OCI-LY3 (cell line): ENCODE measurements at regions not wholly inside any gene's neighbourhood (a gene's known extent, or its start where the extent isn't known, plus 50 kb on each side); places are given as distances from the start of the nearest gene placed in this dataset.

Experiments used
- H2AFZ ChIP-seq: fragments of 200-600, 300-600 bp; shearing (Covaris generic); 2 replicates; pipeline ENCODE4 v1.6.0; 2014; ENCODE audit warnings: antibody characterized with exemption, low read depth, low read length
- H3K27ac ChIP-seq: fragments of 200-600, 300-600 bp; sonication (generic); 2 replicates; pipeline ENCODE4 v1.5.1; 2014; ENCODE audit warnings: mild to moderate bottlenecking, low read length, moderate library complexity, mixed read lengths
- H3K27me3 ChIP-seq: fragments of 200-600, 300-600 bp; sonication (generic); 2 replicates; pipeline ENCODE4 v1.6.1; 2014; ENCODE audit warnings: low read depth, low read length, mixed read lengths
- H3K36me3 ChIP-seq: fragments of 200-600, 300-600 bp; sonication (generic); replicated peaks from 2 replicates; pipeline ENCODE3; 2014; ENCODE audit warnings: low read depth, low read length, mixed read lengths
- H3K4me1 ChIP-seq: fragments of 300-600, 200-600 bp; sonication (generic); 2 replicates; pipeline ENCODE4 v1.6.1; 2014; ENCODE audit warnings: low read length, mixed read lengths
- H3K4me2 ChIP-seq: fragments of 200-600, 300-600 bp; sonication (generic); 2 replicates; pipeline ENCODE4 v1.6.1; 2014; ENCODE audit warnings: low read length, mixed read lengths
- H3K4me3 ChIP-seq: fragments of 300-600, 200-600 bp; sonication (generic); 2 replicates; pipeline ENCODE4 v1.5.1; 2014; ENCODE audit warnings: antibody characterized with exemption, mild to moderate bottlenecking, low read length, moderate library complexity
- H3K79me2 ChIP-seq: fragments of 300-600, 200-600 bp; shearing (Covaris generic); 2 replicates; pipeline ENCODE4 v1.6.1; 2014; ENCODE audit warnings: mild to moderate bottlenecking, low read length, mixed read lengths
- H3K9ac ChIP-seq: fragments of 300-600, 200-600 bp; shearing (Covaris generic); 2 replicates; pipeline ENCODE4 v1.6.0; 2014; ENCODE audit warnings: mild to moderate bottlenecking, low read length, moderate library complexity
- H3K9me3 ChIP-seq: fragments of 200-600, 300-600 bp; shearing (Covaris generic); 2 replicates; pipeline ENCODE4 v1.6.1; 2014; ENCODE audit warnings: low read length, mixed read lengths; ENCODE audit not compliant: insufficient read depth
- H4K20me1 ChIP-seq: fragments of 200-600, 300-600 bp; sonication (generic); 2 replicates; pipeline ENCODE4 v1.6.1; 2016; ENCODE audit warnings: low read length, mixed read lengths; ENCODE audit not compliant: insufficient read depth
- EZH2phosphoT487 ChIP-seq: fragments of 200-600 bp; shearing (Covaris generic); IDR thresholded peaks from 2 replicates; pipeline ENCODE4 v1.6.1; 2018; ENCODE audit warnings: antibody characterized with exemption, mixed run types, low read depth
- TF ChIP-seq, protein P1 (sequence below): fragments of 200-600, 300-600 bp; sonication (generic); IDR thresholded peaks from 2 replicates; pipeline ENCODE4 v1.5.1; 2014; ENCODE audit warnings: antibody characterized with exemption, low read length, low read depth

GRCh38 chr6:21772884-21773575, 179.5 kb downstream of the SOX4 start:
- H3K9me3 ChIP-seq, result no peaks in the 10 kb centered on the region
- H3K9ac ChIP-seq, result no peak overlapping the region
- no peaks in the 10 kb centered on the region for H4K20me1 ChIP-seq
- H3K4me2 ChIP-seq, result no peak overlapping the region
- no peaks in the 10 kb centered on the region for H3K36me3 ChIP-seq
- H3K27ac ChIP-seq, result no peak overlapping the region
- no peak overlapping the region for H2AFZ ChIP-seq
- no peaks in the 10 kb centered on the region for H3K27me3 ChIP-seq
- no peak overlapping the region for H3K4me3 ChIP-seq
- H3K4me1 ChIP-seq, result no peaks in the 10 kb centered on the region
- no peaks in the 10 kb centered on the region for H3K79me2 ChIP-seq
- TF ChIP-seq EZH2phosphoT487, result no peak
- TF ChIP-seq, protein P1, sequence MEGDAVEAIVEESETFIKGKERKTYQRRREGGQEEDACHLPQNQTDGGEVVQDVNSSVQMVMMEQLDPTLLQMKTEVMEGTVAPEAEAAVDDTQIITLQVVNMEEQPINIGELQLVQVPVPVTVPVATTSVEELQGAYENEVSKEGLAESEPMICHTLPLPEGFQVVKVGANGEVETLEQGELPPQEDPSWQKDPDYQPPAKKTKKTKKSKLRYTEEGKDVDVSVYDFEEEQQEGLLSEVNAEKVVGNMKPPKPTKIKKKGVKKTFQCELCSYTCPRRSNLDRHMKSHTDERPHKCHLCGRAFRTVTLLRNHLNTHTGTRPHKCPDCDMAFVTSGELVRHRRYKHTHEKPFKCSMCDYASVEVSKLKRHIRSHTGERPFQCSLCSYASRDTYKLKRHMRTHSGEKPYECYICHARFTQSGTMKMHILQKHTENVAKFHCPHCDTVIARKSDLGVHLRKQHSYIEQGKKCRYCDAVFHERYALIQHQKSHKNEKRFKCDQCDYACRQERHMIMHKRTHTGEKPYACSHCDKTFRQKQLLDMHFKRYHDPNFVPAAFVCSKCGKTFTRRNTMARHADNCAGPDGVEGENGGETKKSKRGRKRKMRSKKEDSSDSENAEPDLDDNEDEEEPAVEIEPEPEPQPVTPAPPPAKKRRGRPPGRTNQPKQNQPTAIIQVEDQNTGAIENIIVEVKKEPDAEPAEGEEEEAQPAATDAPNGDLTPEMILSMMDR, result no peak

- H3K4me1 ChIP-seq, result no peaks in the 10 kb centered on the region
- no peak overlapping the region for H3K4me2 ChIP-seq
- H2AFZ ChIP-seq, result no peak overlapping the region
- no peak overlapping the region for H3K9ac ChIP-seq
- no peak overlapping the region for H3K4me3 ChIP-seq
- no peaks in the 10 kb centered on the region for H3K79me2 ChIP-seq
- TF ChIP-seq, protein P1, result no peak
- no peak for TF ChIP-seq EZH2phosphoT487
- H4K20me1 ChIP-seq, result no peaks in the 10 kb centered on the region
- no peaks in the 10 kb centered on the region for H3K9me3 ChIP-seq
- H3K27me3 ChIP-seq, result no peaks in the 10 kb centered on the region
- H3K36me3 ChIP-seq, result no peaks in the 10 kb centered on the region
- H3K27ac ChIP-seq, result no peak overlapping the region
Observed at GRCh38 chr6:21773576-21773968, 180.0 kb downstream of the SOX4 start.

GRCh38 chr6:21777846-21778245, 184.3 kb downstream of the SOX4 start:
- H3K4me3 ChIP-seq, result no peak overlapping the region
- no peak overlapping the region for H3K4me2 ChIP-seq
- H3K79me2 ChIP-seq, result no peaks in the 10 kb centered on the region
- no peak overlapping the region for H2AFZ ChIP-seq
- no peaks in the 10 kb centered on the region for H3K4me1 ChIP-seq
- H3K36me3 ChIP-seq, result no peaks in the 10 kb centered on the region
- no peak overlapping the region for H3K27ac ChIP-seq
- no peaks in the 10 kb centered on the region for H3K27me3 ChIP-seq
- TF ChIP-seq, protein P1, result no peak
- no peak for TF ChIP-seq EZH2phosphoT487
- H4K20me1 ChIP-seq, result no peaks in the 10 kb centered on the region
- H3K9ac ChIP-seq, result no peak overlapping the region
- H3K9me3 ChIP-seq, result no peaks in the 10 kb centered on the region

- Histone ChIP-seq H3K79me2 (no peaks in the 10 kb centered on the region), H3K27me3 (no peaks in the 10 kb centered on the region), H3K9me3 (no peaks in the 10 kb centered on the region), H4K20me1 (no peaks in the 10 kb centered on the region), H3K4me1 (no peaks in the 10 kb centered on the region), H3K9ac (no peak overlapping the region), H3K27ac (no peak overlapping the region), H3K4me2 (no peak overlapping the region), H3K4me3 (no peak overlapping the region), H3K36me3 (no peaks in the 10 kb centered on the region), H2AFZ (no peak overlapping the region)
- no peak for TF ChIP-seq EZH2phosphoT487
- TF ChIP-seq, protein P1, result no peak
Observed at GRCh38 chr6:21780141-21780540, 186.6 kb downstream of the SOX4 start.
